ENCODE measurements at regions not wholly inside any gene's neighbourhood (a gene's known extent, or its start where the extent isn't known, plus 50 kb on each side); places are given as distances from the start of the nearest gene placed in this dataset.
A peak's percentile ranks its signal among the peaks of the same experiment; 100 is the strongest.
"Not testable (repeated sequence)": the region's sequence is repeated elsewhere in the genome, so short reads cannot be mapped to it uniquely, and the experiment has no call there.

- H3K4me3 ChIP-seq (ENCODE audit: low read depth, low read length) = no peak overlapping the region
- in situ Hi-C loops (cut with HindIII; ENCODE audit: low pct_ligation_motif_present, low sequenced_read_pairs) = no loop called here
- DNase-seq = no peak
- no peak overlapping the region for H3K27ac ChIP-seq
- H3K36me3 ChIP-seq (replicated peaks) = no peaks in the 10 kb centered on the region
- TF ChIP-seq CTCF (IDR thresholded peaks at IDR 0.05; ENCODE audit: low read depth, low read length, missing control alignments) = no peak
- no peaks in the 10 kb centered on the region for H3K27me3 ChIP-seq (replicated peaks)
Measured at GRCh38 chr2:16763493-16763899, 97.9 kb upstream of the CYRIA start.

DNA sequence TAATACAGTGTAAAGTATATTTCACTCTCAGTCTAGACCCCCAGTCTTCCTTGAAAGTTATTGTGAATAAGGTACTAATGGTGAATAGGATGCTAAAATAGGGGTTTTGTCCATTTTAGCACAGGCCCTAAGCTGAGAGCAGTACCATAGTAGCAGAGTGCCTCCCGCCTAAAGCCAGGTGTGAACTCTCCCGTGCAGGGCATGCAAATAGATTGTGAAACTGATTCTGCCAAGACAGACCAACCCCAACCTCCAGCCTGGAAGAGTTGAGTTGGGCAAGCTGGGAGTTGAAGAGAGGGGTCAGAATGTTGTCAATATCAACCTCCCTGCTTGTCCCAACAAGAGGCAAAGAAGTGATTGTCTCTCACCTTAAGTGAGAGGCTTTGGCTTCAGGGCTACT is 97.4 kb upstream of the CYRIA start:
- no peak overlapping the region for H3K4me3 ChIP-seq (ENCODE audit: low read depth, low read length)
- in situ Hi-C loops (cut with HindIII; ENCODE audit: low pct_ligation_motif_present, low sequenced_read_pairs) = no loop called here

DNA sequence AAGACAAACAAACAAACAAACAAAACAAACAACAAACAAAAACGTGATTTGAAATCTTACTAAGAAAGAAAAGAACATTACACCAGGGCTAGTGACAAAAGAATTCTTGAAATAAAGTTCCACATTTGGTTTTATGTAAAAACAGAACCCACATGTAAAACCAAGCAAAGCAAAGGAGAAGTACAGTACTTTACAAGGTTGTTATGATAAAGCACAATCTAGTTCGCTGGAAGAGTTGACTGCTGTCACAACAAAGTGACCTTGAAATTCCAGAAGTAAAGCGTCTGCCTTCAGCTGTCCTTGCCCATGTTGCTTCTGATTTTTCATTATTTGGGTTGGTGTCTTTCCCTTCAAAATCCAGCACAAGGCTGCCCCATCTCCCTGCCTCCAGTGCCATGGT is 94.8 kb upstream of the CYRIA start:
- Histone ChIP-seq H3K27ac (no peak overlapping the region), H3K27me3 (replicated peaks) (no peaks in the 10 kb centered on the region), H3K4me3 (ENCODE audit: low read depth, low read length) (no peak overlapping the region), H3K36me3 (replicated peaks) (no peaks in the 10 kb centered on the region)
- TF ChIP-seq CTCF (IDR thresholded peaks at IDR 0.05; ENCODE audit: low read depth, low read length, missing control alignments) = no peak
- in situ Hi-C loops (cut with HindIII; ENCODE audit: low pct_ligation_motif_present, low sequenced_read_pairs) = no loop called here
- no peak for DNase-seq

More for the DNA sequence above, 97.4 kb upstream of the CYRIA start:
- Histone ChIP-seq H3K36me3 (replicated peaks) (no peaks in the 10 kb centered on the region), H3K27ac (no peak overlapping the region), H3K27me3 (replicated peaks) (no peaks in the 10 kb centered on the region)
- DNase-seq = no peak
- no peak for TF ChIP-seq CTCF (IDR thresholded peaks at IDR 0.05; ENCODE audit: low read depth, low read length, missing control alignments)

DNA sequence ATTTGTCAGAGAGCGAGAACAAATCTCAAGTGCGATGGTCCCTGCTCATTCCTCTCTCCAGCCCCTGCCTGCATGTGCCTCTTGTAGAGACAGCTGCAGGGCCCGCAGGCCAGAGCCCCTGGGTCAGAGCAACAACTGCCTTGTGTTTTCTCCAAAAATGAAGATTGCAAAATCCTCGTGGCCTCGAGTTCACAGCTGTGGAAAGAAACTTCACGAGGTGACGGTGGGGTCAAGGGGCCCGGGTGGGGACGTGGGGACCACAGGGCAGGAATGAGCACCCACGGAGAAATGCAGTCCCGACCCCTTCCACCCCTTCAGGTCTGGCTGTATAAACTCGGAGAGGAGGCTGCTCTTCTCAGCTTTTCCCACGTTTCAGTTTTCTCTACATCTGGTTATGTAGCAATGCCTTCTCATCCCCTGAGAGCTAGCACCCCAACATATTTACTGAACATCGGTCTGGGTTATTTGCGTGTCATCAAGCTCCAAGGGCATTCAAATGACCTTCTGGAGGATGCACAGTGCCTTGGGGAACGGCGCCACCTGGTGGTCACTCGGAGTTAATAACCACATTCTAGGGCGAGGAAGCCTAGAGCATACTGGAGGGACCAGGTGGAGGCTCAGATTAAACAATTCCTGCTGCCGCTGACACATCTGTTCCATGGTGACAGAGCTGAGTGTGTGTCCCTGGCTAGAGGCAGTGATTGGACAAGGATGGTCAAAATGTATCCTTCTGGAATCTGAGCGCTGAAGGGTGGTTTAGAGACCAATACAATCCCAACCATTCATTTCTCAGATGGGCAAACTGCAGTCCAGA is 91.4 kb upstream of the CYRIA start:
- no peaks in the 10 kb centered on the region for H3K36me3 ChIP-seq (replicated peaks)
- in situ Hi-C loops (cut with HindIII; ENCODE audit: low pct_ligation_motif_present, low sequenced_read_pairs) = no loop called here
- no peaks in the 10 kb centered on the region for H3K27me3 ChIP-seq (replicated peaks)
- no peak overlapping the region for H3K27ac ChIP-seq
- DNase-seq = peak; percentile 61
- peak; percentile 88 for TF ChIP-seq CTCF (IDR thresholded peaks at IDR 0.05; ENCODE audit: low read depth, low read length, missing control alignments)
- H3K4me3 ChIP-seq (ENCODE audit: low read depth, low read length) = no peak overlapping the region

DNA sequence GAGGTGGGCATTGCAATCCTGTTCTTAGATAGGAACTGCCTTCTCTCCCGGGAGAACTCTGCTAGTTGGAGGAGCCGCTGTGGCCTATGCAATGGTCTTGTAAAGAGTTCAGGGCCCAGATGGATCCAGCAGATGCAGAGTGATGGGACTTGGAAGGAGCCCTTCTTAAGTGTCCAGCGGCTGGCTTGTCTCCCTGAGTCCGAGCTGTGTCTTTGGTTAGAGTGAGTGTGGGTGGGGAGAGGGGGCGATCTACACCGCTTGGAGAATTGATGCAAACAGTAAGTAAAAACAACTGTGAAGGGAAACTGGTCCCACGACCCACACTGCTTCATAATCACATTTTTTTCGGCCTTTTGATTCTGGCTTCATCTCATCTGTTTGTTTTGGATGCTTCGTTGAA is 89.8 kb upstream of the CYRIA start:
- in situ Hi-C loops (cut with HindIII; ENCODE audit: low pct_ligation_motif_present, low sequenced_read_pairs) = no loop called here
- no peaks in the 10 kb centered on the region for H3K27me3 ChIP-seq (replicated peaks)
- no peak for TF ChIP-seq CTCF (IDR thresholded peaks at IDR 0.05; ENCODE audit: low read depth, low read length, missing control alignments)
- no peak overlapping the region for H3K4me3 ChIP-seq (ENCODE audit: low read depth, low read length)
- no peak overlapping the region for H3K27ac ChIP-seq
- no peak for DNase-seq
- no peaks in the 10 kb centered on the region for H3K36me3 ChIP-seq (replicated peaks)

GRCh38 chr2:16753025-16753424 is 87.4 kb upstream of the CYRIA start:
- H3K36me3 ChIP-seq (replicated peaks); H3K27me3 ChIP-seq (replicated peaks); H3K4me3 ChIP-seq (ENCODE audit: low read depth, low read length); in situ Hi-C loops (cut with HindIII; ENCODE audit: low pct_ligation_motif_present, low sequenced_read_pairs); H3K27ac ChIP-seq; DNase-seq: not testable (repeated sequence)

- in situ Hi-C loops (cut with HindIII; ENCODE audit: low pct_ligation_motif_present, low sequenced_read_pairs); H3K27ac ChIP-seq; DNase-seq; H3K36me3 ChIP-seq (replicated peaks); H3K27me3 ChIP-seq (replicated peaks); H3K4me3 ChIP-seq (ENCODE audit: low read depth, low read length): not testable (repeated sequence)
Measured at GRCh38 chr2:16750925-16751214, 85.2 kb upstream of the CYRIA start.

All from brain microvascular endothelial cell (primary cell).